Mesodermal cell (in vitro differentiated cells): ENCODE measurements at regions not wholly inside any gene's neighbourhood (a gene's known extent, or its start where the extent isn't known, plus 50 kb on each side); places are given as distances from the start of the nearest gene placed in this dataset.

Experiments
- H3K27ac ChIP-seq: 2 replicates; pipeline ENCODE4 v1.7.0; 2013; ENCODE audit warnings: mild to moderate bottlenecking, low read depth, low read length, moderate library complexity; ENCODE audit not compliant: severe bottlenecking
- H3K36me3 ChIP-seq: 2 replicates; pipeline ENCODE4 v1.7.1; 2013; ENCODE audit warnings: mild to moderate bottlenecking, low read length, moderate library complexity; ENCODE audit not compliant: control insufficient read depth, insufficient read depth
- H3K4me1 ChIP-seq: one replicate; pipeline ENCODE4 v1.7.1; 2013; ENCODE audit warnings: mild to moderate bottlenecking, low read length; ENCODE audit not compliant: insufficient read depth, control insufficient read depth, poor library complexity, severe bottlenecking
- H3K4me3 ChIP-seq: 2 replicates; pipeline ENCODE4 v1.7.0; 2013; ENCODE audit warnings: low read length, control low read depth, mild to moderate bottlenecking; ENCODE audit not compliant: insufficient read depth, poor library complexity, severe bottlenecking; ENCODE audit errors: extremely low read depth
- H3K9me3 ChIP-seq: 2 replicates; pipeline ENCODE4 v1.7.1; 2013; ENCODE audit warnings: mild to moderate bottlenecking, low read length, moderate library complexity; ENCODE audit not compliant: control insufficient read depth
- WGBS, 2 experiments: methylation state at CpG; one replicate each; pipeline ENCODE4 v1.1.5; 2013; ENCODE audit warnings: missing lambda C conversion rate in 2 of 2; ENCODE audit not compliant: insufficient coverage in 2 of 2; 5-methylcytosine and 5-hydroxymethylcytosine counted together

- Histone ChIP-seq H3K36me3 (no peaks in the 10 kb centered on the region), H3K4me1 (peaks cover 2% of the 10 kb centered on the region), H3K27ac (no peak overlapping the region), H3K4me3 (no peak overlapping the region), H3K9me3 (peaks cover 6% of the 10 kb centered on the region)
- WGBS, 2 experiments, result 73 to 100% methylated on average over 1 of the region's 1 CpG
Measured at GRCh38 chr10:112871021-112871420, 79.0 kb upstream of the TCF7L2 start.

- Histone ChIP-seq H3K36me3 (no peaks in the 10 kb centered on the region), H3K27ac (no peak overlapping the region), H3K4me1 (peaks cover 2% of the 10 kb centered on the region), H3K9me3 (peaks cover 6% of the 10 kb centered on the region), H3K4me3 (no peak overlapping the region)
- WGBS, 2 experiments, result 83% methylated on average over 1 of the region's 1 CpG; no CpG with 5 or more reads in 1 of the 2 experiments
Measured at GRCh38 chr10:112872728-112873127, 77.3 kb upstream of the TCF7L2 start.

DNA sequence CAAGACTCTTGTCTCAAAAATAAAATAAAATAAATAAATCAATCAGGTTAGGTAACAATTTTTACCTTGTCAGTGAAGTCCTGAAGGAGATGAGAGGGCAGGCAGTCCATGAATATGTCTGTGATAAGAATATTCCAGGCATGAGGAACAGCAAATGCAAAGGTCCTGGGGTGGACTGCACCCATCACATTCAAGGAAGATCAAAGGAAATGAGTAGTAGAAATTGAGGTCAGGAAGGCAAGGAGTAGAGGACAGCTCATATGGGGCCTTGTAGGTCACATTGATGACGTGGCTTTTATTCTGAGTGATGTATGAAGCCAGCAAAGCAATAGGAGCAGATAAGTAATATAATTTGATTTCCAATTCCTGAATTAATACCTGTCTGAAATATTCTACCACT, 76.5 kb upstream of the TCF7L2 start:
- no CpG with 5 or more reads among the region's 1 CpG for WGBS, 2 experiments
- no peak overlapping the region for H3K4me3 ChIP-seq
- peaks cover 2% of the 10 kb centered on the region for H3K4me1 ChIP-seq
- H3K27ac ChIP-seq, result no peak overlapping the region
- peaks cover 6% of the 10 kb centered on the region for H3K9me3 ChIP-seq
- H3K36me3 ChIP-seq, result no peaks in the 10 kb centered on the region

DNA sequence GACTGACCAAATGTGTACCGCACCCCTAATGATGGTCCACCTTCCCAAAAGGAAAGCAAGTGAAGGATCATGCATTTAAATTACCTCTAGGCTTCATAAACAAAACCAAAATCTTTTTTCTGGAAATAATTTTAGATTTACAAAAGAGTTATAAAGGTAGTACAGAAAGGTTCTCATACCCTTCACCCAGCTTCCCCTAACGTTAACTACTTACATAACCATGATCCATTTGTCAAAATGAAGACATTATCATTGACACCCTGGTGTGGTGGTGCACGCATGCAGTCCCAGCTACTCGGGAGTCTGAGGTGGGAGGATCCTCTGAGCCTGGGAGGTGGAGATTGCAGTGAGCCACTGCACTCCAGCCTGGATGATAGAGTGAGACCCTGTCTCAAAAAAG, 75.1 kb upstream of the TCF7L2 start:
- WGBS, 2 experiments, result 80% methylated on average over 1 of the region's 4 CpGs; no CpG with 5 or more reads in 1 of the 2 experiments
- no peaks in the 10 kb centered on the region for H3K36me3 ChIP-seq
- no peak overlapping the region for H3K4me3 ChIP-seq
- H3K27ac ChIP-seq, result no peak overlapping the region
- H3K4me1 ChIP-seq, result peaks cover 2% of the 10 kb centered on the region
- H3K9me3 ChIP-seq, result peaks cover 6% of the 10 kb centered on the region

DNA sequence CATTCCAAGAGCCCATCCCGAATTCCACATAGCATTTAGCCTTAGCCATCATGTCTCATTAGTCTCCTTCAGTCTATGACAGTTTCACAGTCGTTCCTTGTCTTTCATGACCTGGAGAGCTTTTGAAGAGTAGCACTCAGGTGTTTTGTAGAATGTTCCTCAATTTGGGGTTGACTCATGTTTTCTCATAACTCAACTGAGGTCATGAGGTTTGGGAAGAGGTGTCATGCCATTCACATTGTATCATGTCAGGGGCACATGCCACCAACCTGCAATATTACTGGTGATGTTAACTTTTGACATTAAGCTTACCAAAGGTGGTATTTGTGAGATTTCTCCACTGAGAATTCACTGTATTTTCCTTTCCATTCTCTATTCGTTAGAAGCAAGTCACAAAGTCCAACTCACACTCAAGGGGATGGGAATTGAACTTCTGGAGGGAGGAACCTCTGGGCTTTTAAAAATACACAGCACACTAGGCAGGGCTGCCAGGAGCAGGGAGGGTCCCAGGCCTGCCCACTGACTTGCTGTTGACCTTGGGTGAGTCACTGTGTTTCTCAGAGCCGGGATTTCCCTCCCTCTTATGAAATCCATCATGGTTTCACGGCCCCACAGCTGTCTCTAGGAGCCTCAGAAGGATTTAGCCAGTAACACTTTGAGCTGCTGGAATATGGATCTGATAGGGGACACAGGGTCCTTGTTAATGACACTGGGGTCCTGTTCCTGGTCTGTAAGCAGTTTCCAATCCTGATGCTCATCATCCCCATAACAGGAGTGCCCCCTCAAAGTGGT, 74.4 kb upstream of the TCF7L2 start:
- peaks cover 6% of the 10 kb centered on the region for H3K9me3 ChIP-seq
- no peak overlapping the region for H3K27ac ChIP-seq
- peaks cover 2% of the 10 kb centered on the region for H3K4me1 ChIP-seq
- H3K4me3 ChIP-seq, result no peak overlapping the region
- 90 to 92% methylated on average over 1 to 4 of the region's 5 CpGs for WGBS, 2 experiments
- H3K36me3 ChIP-seq, result no peaks in the 10 kb centered on the region

GRCh38 chr10:112880633-112881530, 69.2 kb upstream of the TCF7L2 start:
- Histone ChIP-seq H3K36me3 (no peaks in the 10 kb centered on the region), H3K4me3 (no peak overlapping the region), H3K27ac (no peak overlapping the region), H3K4me1 (no peaks in the 10 kb centered on the region), H3K9me3 (no peaks in the 10 kb centered on the region)
- WGBS, 2 experiments, result 80 to 82% methylated on average over 3 of the region's 5 CpGs

DNA sequence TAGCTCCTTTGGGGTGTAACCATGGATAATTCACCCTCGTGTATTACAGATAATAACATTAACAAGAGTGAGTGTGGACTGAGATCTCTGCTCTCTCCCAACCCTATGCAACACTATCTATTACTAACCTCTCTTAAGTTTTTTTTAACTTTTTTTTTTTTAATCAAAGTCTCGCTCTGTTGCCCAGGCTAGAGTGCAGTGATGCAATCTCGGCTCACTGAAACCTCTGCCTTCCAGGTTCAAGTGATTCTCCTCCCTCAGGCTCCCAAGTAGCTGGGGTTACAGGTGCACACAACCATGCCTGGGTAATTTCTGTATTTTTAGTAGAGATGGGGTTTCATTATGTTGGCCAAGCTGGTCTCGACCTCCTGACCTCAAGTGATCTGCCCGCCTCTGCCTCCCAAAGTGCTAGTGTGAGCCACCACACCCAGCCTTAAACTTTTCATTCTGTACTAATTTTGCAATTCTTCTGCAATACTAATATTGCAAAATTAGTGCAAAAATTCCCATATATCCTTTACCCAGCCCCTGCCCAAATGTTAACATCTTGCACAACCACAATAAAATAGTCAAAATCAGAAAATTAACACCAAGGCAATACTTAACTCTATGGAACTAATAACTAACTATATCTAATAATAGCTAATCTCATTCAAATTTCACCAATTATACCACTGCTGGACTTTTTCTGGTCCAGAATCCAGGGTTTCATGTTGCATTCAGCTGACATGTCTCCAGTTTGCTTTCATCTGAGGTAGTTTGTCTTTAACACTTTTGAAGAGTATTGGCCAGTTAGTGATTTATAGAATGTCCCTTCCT, 66.5 kb upstream of the TCF7L2 start:
- Histone ChIP-seq H3K36me3 (no peaks in the 10 kb centered on the region), H3K4me1 (no peaks in the 10 kb centered on the region), H3K4me3 (no peak overlapping the region), H3K9me3 (no peaks in the 10 kb centered on the region), H3K27ac (no peak overlapping the region)
- WGBS, 2 experiments, result 93 to 100% methylated on average over 2 of the region's 5 CpGs

DNA sequence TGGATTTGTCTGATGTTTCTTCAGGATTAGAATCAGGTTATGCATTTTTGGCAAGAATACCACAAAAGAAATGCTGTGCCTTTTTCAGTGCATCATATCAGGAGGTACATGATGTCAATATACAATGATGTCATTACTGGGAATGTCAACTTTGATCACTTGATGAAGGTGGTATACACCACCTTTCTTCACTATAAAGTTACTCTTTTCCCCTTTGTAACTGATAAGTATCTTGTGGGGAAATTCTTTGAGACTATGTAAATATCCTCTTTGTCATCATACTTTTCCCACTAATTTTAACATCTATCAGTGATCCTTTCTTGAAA, 65.9 kb upstream of the TCF7L2 start:
- Histone ChIP-seq H3K27ac (no peak overlapping the region), H3K36me3 (no peaks in the 10 kb centered on the region), H3K4me3 (no peak overlapping the region), H3K9me3 (no peaks in the 10 kb centered on the region), H3K4me1 (no peaks in the 10 kb centered on the region)

- Histone ChIP-seq H3K4me3 (no peak overlapping the region), H3K36me3 (no peaks in the 10 kb centered on the region), H3K9me3 (no peaks in the 10 kb centered on the region), H3K27ac (no peak overlapping the region), H3K4me1 (no peaks in the 10 kb centered on the region)
- 32 to 47% methylated on average over 3 of the region's 4 CpGs for WGBS, 2 experiments
Measured at GRCh38 chr10:112886463-112886862, 63.6 kb upstream of the TCF7L2 start.

DNA sequence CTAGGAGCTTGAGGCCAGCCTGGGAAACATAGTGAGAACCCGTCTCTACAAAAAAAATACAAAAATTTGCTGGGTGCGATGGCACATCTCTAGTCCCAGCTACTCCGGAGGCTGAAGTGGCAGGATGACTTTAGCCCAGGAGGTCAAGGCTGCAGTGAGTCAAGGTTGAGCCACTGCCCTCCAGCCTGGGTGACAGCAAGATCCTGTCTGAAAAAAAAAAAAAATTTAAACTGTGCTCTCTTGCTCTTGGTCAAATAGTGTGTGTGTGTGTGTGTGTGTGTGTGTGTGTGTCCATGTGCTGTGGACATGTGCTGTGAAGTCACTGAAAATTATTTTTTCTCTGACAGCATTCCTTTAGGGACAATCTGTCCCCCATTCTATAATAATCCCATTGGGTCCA, 62.1 kb upstream of the TCF7L2 start:
- Histone ChIP-seq H3K9me3 (no peaks in the 10 kb centered on the region), H3K27ac (no peak overlapping the region), H3K4me3 (no peak overlapping the region), H3K36me3 (no peaks in the 10 kb centered on the region), H3K4me1 (no peaks in the 10 kb centered on the region)
- WGBS, 2 experiments, result 87 to 93% methylated on average over 3 of the region's 3 CpGs
